ENCODE measurements at regions not wholly inside any gene's neighbourhood (a gene's known extent, or its start where the extent isn't known, plus 50 kb on each side); places are given as distances from the start of the nearest gene placed in this dataset.

DNA sequence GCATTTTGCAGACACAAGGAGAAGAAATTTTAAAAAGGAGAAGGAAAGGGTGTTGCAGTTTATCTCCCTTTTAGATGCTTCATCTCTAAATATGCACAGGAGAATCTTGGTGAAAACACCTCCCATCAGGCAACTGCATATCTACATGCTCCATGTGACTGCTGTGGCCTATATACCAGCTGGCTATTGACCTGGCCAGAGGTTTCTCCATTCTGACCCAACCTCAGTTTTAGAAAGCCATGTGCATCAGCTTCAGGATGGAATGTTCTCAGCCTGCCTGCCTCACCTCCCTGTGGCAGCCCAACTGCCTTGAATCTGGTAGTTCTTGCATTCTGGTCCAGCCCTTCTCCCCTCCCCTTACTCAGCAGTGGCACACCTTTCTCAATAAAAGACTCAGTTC, 1958.8 kb upstream of the CELF4 start:
- POLR2A ChIA-PET = no interaction called here
- CTCF ChIA-PET = no interaction called here
- no peak for TF ChIP-seq L3MBTL2 (conservative IDR thresholded peaks at IDR 0.05)
- TF ChIP-seq CTBP1 (IDR thresholded peaks at IDR 0.05; ENCODE audit: borderline replicate concordance) = no peak
- no peak for TF ChIP-seq TARDBP (IDR thresholded peaks at IDR 0.05)
- no peak for TF ChIP-seq FOXK2 (IDR thresholded peaks at IDR 0.05)
- TF ChIP-seq SP1 (IDR thresholded peaks at IDR 0.05) = no peak
- TF ChIP-seq, protein P1, sequence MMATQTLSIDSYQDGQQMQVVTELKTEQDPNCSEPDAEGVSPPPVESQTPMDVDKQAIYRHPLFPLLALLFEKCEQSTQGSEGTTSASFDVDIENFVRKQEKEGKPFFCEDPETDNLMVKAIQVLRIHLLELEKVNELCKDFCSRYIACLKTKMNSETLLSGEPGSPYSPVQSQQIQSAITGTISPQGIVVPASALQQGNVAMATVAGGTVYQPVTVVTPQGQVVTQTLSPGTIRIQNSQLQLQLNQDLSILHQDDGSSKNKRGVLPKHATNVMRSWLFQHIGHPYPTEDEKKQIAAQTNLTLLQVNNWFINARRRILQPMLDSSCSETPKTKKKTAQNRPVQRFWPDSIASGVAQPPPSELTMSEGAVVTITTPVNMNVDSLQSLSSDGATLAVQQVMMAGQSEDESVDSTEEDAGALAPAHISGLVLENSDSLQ (IDR thresholded peaks at IDR 0.05) = no peak
- TF ChIP-seq FOXM1 (IDR thresholded peaks at IDR 0.05; ENCODE audit: borderline replicate concordance) = no peak
- TF ChIP-seq ARNT (IDR thresholded peaks at IDR 0.05) = no peak
- no peak for TF ChIP-seq SUZ12 (IDR thresholded peaks at IDR 0.05)
- TF ChIP-seq HDGF (IDR thresholded peaks at IDR 0.05; ENCODE audit: borderline replicate concordance) = no peak
- TF ChIP-seq LEF1 (IDR thresholded peaks at IDR 0.05; ENCODE audit: borderline replicate concordance) = no peak
- TF ChIP-seq BHLHE40 (IDR thresholded peaks at IDR 0.05; ENCODE audit: borderline replicate concordance) = no peak
- no peak for TF ChIP-seq NFRKB (IDR thresholded peaks at IDR 0.05)
- TF ChIP-seq ELF4 (IDR thresholded peaks at IDR 0.05) = no peak
- TF ChIP-seq FOXA1 (IDR thresholded peaks at IDR 0.05) = no peak
- no peak for TF ChIP-seq ZNF384 (IDR thresholded peaks at IDR 0.05)
- no peak for DNase-seq (ENCODE audit: extremely low spot score)

GRCh38 chr18:39523281-39523680, 1957.7 kb upstream of the CELF4 start:
- no peak for TF ChIP-seq HDGF (IDR thresholded peaks at IDR 0.05; ENCODE audit: borderline replicate concordance)
- TF ChIP-seq ZNF384 (IDR thresholded peaks at IDR 0.05) = no peak
- TF ChIP-seq ARNT (IDR thresholded peaks at IDR 0.05) = no peak
- TF ChIP-seq, protein P1 (IDR thresholded peaks at IDR 0.05) = no peak
- TF ChIP-seq ELF4 (IDR thresholded peaks at IDR 0.05) = no peak
- TF ChIP-seq TARDBP (IDR thresholded peaks at IDR 0.05) = no peak
- TF ChIP-seq L3MBTL2 (conservative IDR thresholded peaks at IDR 0.05) = no peak
- no peak for TF ChIP-seq CTBP1 (IDR thresholded peaks at IDR 0.05; ENCODE audit: borderline replicate concordance)
- TF ChIP-seq FOXM1 (IDR thresholded peaks at IDR 0.05; ENCODE audit: borderline replicate concordance) = no peak
- no peak for TF ChIP-seq NFRKB (IDR thresholded peaks at IDR 0.05)
- no peak for TF ChIP-seq FOXK2 (IDR thresholded peaks at IDR 0.05)
- TF ChIP-seq LEF1 (IDR thresholded peaks at IDR 0.05; ENCODE audit: borderline replicate concordance) = no peak
- no peak for TF ChIP-seq FOXA1 (IDR thresholded peaks at IDR 0.05)
- TF ChIP-seq SP1 (IDR thresholded peaks at IDR 0.05) = no peak
- no peak for TF ChIP-seq BHLHE40 (IDR thresholded peaks at IDR 0.05; ENCODE audit: borderline replicate concordance)
- TF ChIP-seq SUZ12 (IDR thresholded peaks at IDR 0.05) = no peak
- DNase-seq (ENCODE audit: extremely low spot score) = no peak
- CTCF ChIA-PET = no interaction called here
- POLR2A ChIA-PET = no interaction called here

DNA sequence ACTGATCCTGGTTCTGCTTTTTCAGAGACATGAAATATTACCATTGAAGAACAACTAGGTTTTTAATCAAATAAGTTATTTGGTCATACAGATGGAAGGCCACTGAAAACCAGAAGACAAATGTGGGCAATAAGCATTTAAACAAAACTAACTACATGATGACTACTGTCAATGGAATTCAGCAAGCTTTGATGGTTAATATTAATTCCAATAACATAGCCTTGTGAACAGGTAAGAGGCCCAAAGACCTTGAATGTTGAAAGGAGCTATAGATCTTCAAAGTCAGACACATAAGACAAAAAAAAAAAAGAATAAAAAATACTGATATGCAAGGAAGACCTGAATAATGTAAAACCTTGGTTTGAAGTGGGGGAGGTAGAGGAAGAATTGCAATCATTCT, 1955.6 kb upstream of the CELF4 start:
- DNase-seq (ENCODE audit: extremely low spot score) = no peak
- ChIA-PET CTCF (no interaction called here), POLR2A (no interaction called here)
- no peak for TF ChIP-seq CTBP1 (IDR thresholded peaks at IDR 0.05; ENCODE audit: borderline replicate concordance)
- TF ChIP-seq HDGF (IDR thresholded peaks at IDR 0.05; ENCODE audit: borderline replicate concordance) = no peak
- TF ChIP-seq LEF1 (IDR thresholded peaks at IDR 0.05; ENCODE audit: borderline replicate concordance) = no peak
- no peak for TF ChIP-seq FOXK2 (IDR thresholded peaks at IDR 0.05)
- TF ChIP-seq NFRKB (IDR thresholded peaks at IDR 0.05) = no peak
- no peak for TF ChIP-seq TARDBP (IDR thresholded peaks at IDR 0.05)
- no peak for TF ChIP-seq ARNT (IDR thresholded peaks at IDR 0.05)

GRCh38 chr18:39519741-39520140, 1954.1 kb upstream of the CELF4 start:
- no peak for TF ChIP-seq ELF4 (IDR thresholded peaks at IDR 0.05)
- TF ChIP-seq ARNT (IDR thresholded peaks at IDR 0.05) = no peak
- no peak for TF ChIP-seq TARDBP (IDR thresholded peaks at IDR 0.05)
- TF ChIP-seq BHLHE40 (IDR thresholded peaks at IDR 0.05; ENCODE audit: borderline replicate concordance) = no peak
- TF ChIP-seq HDGF (IDR thresholded peaks at IDR 0.05; ENCODE audit: borderline replicate concordance) = no peak
- CTCF ChIA-PET = no interaction called here
- POLR2A ChIA-PET = no interaction called here
- no peak for DNase-seq (ENCODE audit: extremely low spot score)

DNA sequence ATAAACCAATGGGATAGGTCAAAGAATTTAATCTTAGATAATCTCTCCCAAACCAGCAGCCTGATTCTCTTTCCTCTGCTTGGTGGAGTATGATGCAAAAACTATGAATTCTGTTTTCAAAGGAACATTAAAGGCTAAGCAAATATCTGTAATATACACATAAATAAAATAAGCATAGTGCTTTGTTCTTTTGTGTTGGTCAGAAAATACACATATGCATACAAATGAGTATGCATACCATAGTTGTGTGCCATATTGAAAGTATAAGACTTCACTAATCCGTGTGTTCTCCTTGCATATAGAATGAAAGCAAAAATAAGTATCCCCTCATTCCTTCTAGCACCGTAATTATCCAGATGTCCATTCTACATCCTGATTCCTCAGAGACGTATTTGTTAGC, 1949.7 kb upstream of the CELF4 start:
- ChIA-PET CTCF (no interaction called here), POLR2A (no interaction called here)
- DNase-seq (ENCODE audit: extremely low spot score) = no peak
- TF ChIP-seq FOXA1 (IDR thresholded peaks at IDR 0.05) = no peak
- TF ChIP-seq TARDBP (IDR thresholded peaks at IDR 0.05) = no peak
- TF ChIP-seq NFRKB (IDR thresholded peaks at IDR 0.05) = no peak
- TF ChIP-seq L3MBTL2 (conservative IDR thresholded peaks at IDR 0.05) = no peak
- no peak for TF ChIP-seq ARNT (IDR thresholded peaks at IDR 0.05)
- no peak for TF ChIP-seq HDGF (IDR thresholded peaks at IDR 0.05; ENCODE audit: borderline replicate concordance)
- no peak for TF ChIP-seq SUZ12 (IDR thresholded peaks at IDR 0.05)
- TF ChIP-seq FOXK2 (IDR thresholded peaks at IDR 0.05) = no peak
- no peak for TF ChIP-seq LEF1 (IDR thresholded peaks at IDR 0.05; ENCODE audit: borderline replicate concordance)
- TF ChIP-seq SP1 (IDR thresholded peaks at IDR 0.05) = no peak
- TF ChIP-seq FOXM1 (IDR thresholded peaks at IDR 0.05; ENCODE audit: borderline replicate concordance) = no peak
- TF ChIP-seq CTBP1 (IDR thresholded peaks at IDR 0.05; ENCODE audit: borderline replicate concordance) = no peak
- TF ChIP-seq, protein P1 (IDR thresholded peaks at IDR 0.05) = no peak

- POLR2A ChIA-PET = interaction anchor here (1.6 kb wide), 1 partner anchor 25 kb away, joined by 3 read pairs; no protein-coding TSS in a partner anchor
- no peak for DNase-seq (ENCODE audit: extremely low spot score)
- CTCF ChIA-PET = no interaction called here
- TF ChIP-seq FOXM1 (IDR thresholded peaks at IDR 0.05; ENCODE audit: borderline replicate concordance) (no peak), BHLHE40 (IDR thresholded peaks at IDR 0.05; ENCODE audit: borderline replicate concordance) (no peak), ZNF384 (IDR thresholded peaks at IDR 0.05) (no peak), SP1 (IDR thresholded peaks at IDR 0.05) (no peak), SUZ12 (IDR thresholded peaks at IDR 0.05) (no peak), FOXA1 (IDR thresholded peaks at IDR 0.05) (no peak), FOXK2 (IDR thresholded peaks at IDR 0.05) (no peak), ARNT (IDR thresholded peaks at IDR 0.05) (no peak), L3MBTL2 (conservative IDR thresholded peaks at IDR 0.05) (no peak), NFRKB (IDR thresholded peaks at IDR 0.05) (no peak), LEF1 (IDR thresholded peaks at IDR 0.05; ENCODE audit: borderline replicate concordance) (no peak), CTBP1 (IDR thresholded peaks at IDR 0.05; ENCODE audit: borderline replicate concordance) (no peak), ELF4 (IDR thresholded peaks at IDR 0.05) (no peak), HDGF (IDR thresholded peaks at IDR 0.05; ENCODE audit: borderline replicate concordance) (no peak), TARDBP (IDR thresholded peaks at IDR 0.05) (no peak)
- TF ChIP-seq, protein P1 (IDR thresholded peaks at IDR 0.05) = no peak
These were observed 1947.6 kb upstream of the CELF4 start for GRCh38 chr18:39513186-39513585.

Measured in HEK293T (cell line).